Fibroblast of the aortic adventitia (primary cell): ENCODE measurements at regions not wholly inside any gene's neighbourhood (a gene's known extent, or its start where the extent isn't known, plus 50 kb on each side); places are given as distances from the start of the nearest gene placed in this dataset.

Experiments used
- DNase-seq: peaks from one replicate; pipeline ENCODE4 v3.0.0-alpha.2; 2010; ENCODE audit warnings: low read depth
- H3K4me3 ChIP-seq: 2 replicates; pipeline ENCODE4 v1.5.1; 2011; ENCODE audit warnings: low read depth, mild to moderate bottlenecking, control low read depth, low read length, moderate library complexity
- CTCF ChIP-seq: IDR thresholded peaks from 2 replicates; pipeline ENCODE4 v1.5.1; 2011; ENCODE audit warnings: mild to moderate bottlenecking, low read length, control low read depth, inconsistent platforms; ENCODE audit not compliant: insufficient read depth

GRCh38 chr4:122973465-122973864 lies 51.1 kb upstream of the NUDT6 start:
- H3K4me3 ChIP-seq: no peak overlapping the region
- DNase-seq: no peak
- TF ChIP-seq CTCF: no peak

GRCh38 chr4:122976111-122976510 lies 53.7 kb upstream of the NUDT6 start:
- no peak for DNase-seq
- no peak for TF ChIP-seq CTCF

GRCh38 chr4:122977103-122977502 lies 54.7 kb upstream of the NUDT6 start:
- H3K4me3 ChIP-seq: no peak overlapping the region
- TF ChIP-seq CTCF: no peak
- no peak for DNase-seq

More at GRCh38 chr4:122976111-122976510, 53.7 kb upstream of the NUDT6 start:
- H3K4me3 ChIP-seq: no peak overlapping the region

GRCh38 chr4:122978109-122978508 lies 55.7 kb upstream of the NUDT6 start:
- DNase-seq: no peak
- H3K4me3 ChIP-seq: no peak overlapping the region
- TF ChIP-seq CTCF: no peak

GRCh38 chr4:122978789-122979188 lies 56.4 kb upstream of the NUDT6 start:
- no peak for TF ChIP-seq CTCF
- DNase-seq: no peak
- H3K4me3 ChIP-seq: no peak overlapping the region

- H3K4me3 ChIP-seq: no peak overlapping the region
- TF ChIP-seq CTCF: no peak
- no peak for DNase-seq
Measured at GRCh38 chr4:122980860-122981259, 58.5 kb upstream of the NUDT6 start.

- DNase-seq: no peak
- no peak overlapping the region for H3K4me3 ChIP-seq
- no peak for TF ChIP-seq CTCF
Measured at GRCh38 chr4:122988696-122989095, 66.3 kb upstream of the NUDT6 start.
